Activated CD4-positive, alpha-beta T cell treated with anti-CD3 and anti-CD28 coated beads, Interleukin-2, amount 10 ng/mL, durations not matched to agents 24 days and 14 days (primary cell): ENCODE measurements at regions not wholly inside any gene's neighbourhood (a gene's known extent, or its start where the extent isn't known, plus 50 kb on each side); places are given as distances from the start of the nearest gene placed in this dataset.

ENCODE experiments used
- DNase-seq: peaks from one replicate; pipeline ENCODE4 v3.0.0; 2022
- H3K27ac Mint-ChIP-seq: one replicate; pipeline ENCODE4 v1.8.0; 2022; ENCODE audit warnings: mild to moderate bottlenecking, mixed read lengths
- H3K27me3 Mint-ChIP-seq: one replicate; pipeline ENCODE4 v1.8.0; 2022; ENCODE audit warnings: mixed read lengths
- H3K36me3 Mint-ChIP-seq: one replicate; pipeline ENCODE4 v1.8.0; 2022; ENCODE audit warnings: low read depth, mild to moderate bottlenecking, mixed read lengths
- H3K4me1 Mint-ChIP-seq: one replicate; pipeline ENCODE4 v1.8.0; 2021; ENCODE audit warnings: mixed read lengths
- H3K4me3 Mint-ChIP-seq: one replicate; pipeline ENCODE4 v1.8.0; 2022; ENCODE audit warnings: mild to moderate bottlenecking, moderate library complexity, mixed read lengths
- H3K9me3 Mint-ChIP-seq: one replicate; pipeline ENCODE4 v1.8.0; 2021; ENCODE audit warnings: mixed read lengths
- intact Hi-C: fragments of 100-400 bp; cut with micrococcal nuclease; formaldehyde crosslinking; loops from one replicate; pipeline ENCODE4 v1.15.1; 2023

DNA sequence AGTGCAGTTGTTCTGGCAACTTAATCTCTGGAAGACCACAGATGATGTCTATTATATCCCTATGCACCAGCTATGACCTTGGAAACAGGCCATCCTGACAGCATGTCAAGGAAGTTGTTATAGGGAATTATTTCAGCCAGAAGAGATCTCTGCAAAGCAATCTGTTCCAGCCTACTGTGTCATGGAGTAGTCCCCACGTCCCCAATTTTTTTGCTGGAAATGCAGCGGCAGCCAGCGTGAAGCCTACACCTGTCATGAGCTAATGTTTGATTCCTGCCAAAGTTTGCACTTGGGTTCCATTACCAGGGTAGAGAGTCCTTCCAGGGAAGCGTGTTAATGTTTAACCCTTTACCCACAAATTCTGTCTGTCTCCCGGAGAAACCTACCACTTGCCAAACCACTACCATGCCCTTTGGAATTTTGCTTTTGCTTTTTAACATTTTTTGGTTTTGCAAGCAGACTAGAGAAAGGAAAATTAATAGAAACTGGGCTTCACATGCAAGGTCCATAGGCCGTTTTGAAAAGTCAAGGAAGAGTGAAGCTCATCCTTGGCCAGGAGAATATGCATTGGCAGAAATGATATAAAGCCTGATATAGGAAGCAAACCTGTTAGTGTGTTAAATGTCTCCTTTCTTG, 174.9 kb upstream of the SPRY4 start:
- no peak for DNase-seq
- H3K4me3 Mint-ChIP-seq, result no peak overlapping the region
- H3K36me3 Mint-ChIP-seq, result no peaks in the 10 kb centered on the region
- no peak overlapping the region for H3K27ac Mint-ChIP-seq
- H3K9me3 Mint-ChIP-seq, result peaks cover 7% of the 10 kb centered on the region
- peaks cover 10% of the 10 kb centered on the region for H3K4me1 Mint-ChIP-seq
- H3K27me3 Mint-ChIP-seq, result peaks cover 3% of the 10 kb centered on the region
- intact Hi-C loops, result loop anchor here (10.0 kb wide), 1 partner anchor 325 kb away; no protein-coding TSS in a partner anchor

DNA sequence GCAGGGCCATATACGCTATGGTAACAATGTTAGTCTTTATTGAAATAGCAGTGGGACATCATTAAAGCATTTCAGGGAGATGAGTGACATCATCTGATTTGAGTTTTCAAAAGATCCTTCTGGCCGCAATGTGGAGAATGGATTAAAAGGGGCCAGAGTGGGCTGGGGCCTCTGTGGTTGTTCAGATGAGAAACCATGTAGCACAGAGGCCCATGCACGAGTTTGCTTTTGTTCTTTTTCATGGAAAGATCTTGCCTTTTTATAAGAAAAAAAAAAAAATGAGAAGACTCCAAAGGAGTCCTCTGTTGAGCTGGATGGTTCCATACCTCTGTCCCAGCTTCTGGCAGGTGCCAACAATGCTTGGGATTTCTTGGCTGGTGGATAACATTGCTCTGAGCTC, 173.5 kb upstream of the SPRY4 start:
- no peaks in the 10 kb centered on the region for H3K9me3 Mint-ChIP-seq
- H3K27ac Mint-ChIP-seq, result no peak overlapping the region
- H3K4me1 Mint-ChIP-seq, result no peaks in the 10 kb centered on the region
- intact Hi-C loops, result no loop called here
- DNase-seq, result no peak
- no peaks in the 10 kb centered on the region for H3K36me3 Mint-ChIP-seq
- H3K27me3 Mint-ChIP-seq, result peaks cover 3% of the 10 kb centered on the region
- H3K4me3 Mint-ChIP-seq, result no peak overlapping the region

DNA sequence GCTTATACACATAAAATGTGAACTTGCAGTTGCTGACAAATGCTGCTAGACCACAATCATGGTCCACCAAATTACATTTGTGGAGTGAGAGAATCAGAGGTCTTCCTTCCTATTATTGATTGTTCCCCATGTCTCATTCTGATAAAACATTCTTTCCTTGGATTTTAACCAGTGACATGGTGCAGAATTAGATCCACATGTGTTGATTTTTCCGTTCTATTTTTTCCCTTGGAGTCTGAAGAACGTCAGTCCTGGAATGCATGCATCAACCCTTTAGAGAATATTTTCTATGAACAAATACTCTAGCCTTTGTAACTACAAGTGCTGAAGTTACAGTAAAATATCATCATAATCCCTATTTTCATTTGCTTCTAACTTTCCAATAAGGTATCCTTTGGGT, 170.7 kb upstream of the SPRY4 start:
- DNase-seq, result no peak
- Mint-ChIP-seq H3K36me3 (no peaks in the 10 kb centered on the region), H3K27ac (no peak overlapping the region), H3K4me1 (no peaks in the 10 kb centered on the region), H3K4me3 (no peak overlapping the region), H3K9me3 (no peaks in the 10 kb centered on the region), H3K27me3 (peaks cover 3% of the 10 kb centered on the region)
- intact Hi-C loops, result no loop called here

DNA sequence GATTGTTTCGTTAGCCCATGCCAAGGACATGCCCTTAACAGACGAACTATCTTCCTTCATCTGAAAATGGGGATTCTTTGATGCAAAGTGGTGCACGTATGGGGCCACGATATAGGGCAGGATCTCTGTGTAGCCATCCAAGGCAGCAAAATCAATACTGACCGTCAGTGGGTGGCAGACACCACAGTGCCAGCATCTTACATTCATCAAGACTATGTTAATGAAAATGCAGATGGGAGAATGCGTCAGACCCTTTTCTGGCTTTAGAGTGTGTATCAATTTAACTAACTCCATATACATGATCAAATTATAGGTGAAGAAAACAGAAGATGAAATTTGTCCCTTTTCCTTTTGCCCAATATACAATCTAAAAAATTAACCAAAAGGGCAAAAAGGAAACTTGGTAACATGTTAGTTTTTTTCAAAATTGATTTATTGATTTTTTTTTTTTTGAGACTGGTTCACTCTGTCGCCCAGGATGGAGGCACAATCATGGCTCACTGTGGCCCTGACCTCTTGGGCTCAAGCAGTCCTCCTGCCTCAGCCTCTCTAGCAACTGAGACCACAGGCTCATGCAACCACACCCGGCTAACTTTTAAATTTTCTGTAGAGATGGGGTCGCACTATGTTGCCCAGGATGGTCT, 169.2 kb upstream of the SPRY4 start:
- H3K27ac Mint-ChIP-seq, result no peak overlapping the region
- DNase-seq, result no peak
- H3K36me3 Mint-ChIP-seq, result no peaks in the 10 kb centered on the region
- H3K9me3 Mint-ChIP-seq, result no peaks in the 10 kb centered on the region
- peaks cover 3% of the 10 kb centered on the region for H3K27me3 Mint-ChIP-seq
- no peak overlapping the region for H3K4me3 Mint-ChIP-seq
- intact Hi-C loops, result no loop called here
- no peaks in the 10 kb centered on the region for H3K4me1 Mint-ChIP-seq

DNA sequence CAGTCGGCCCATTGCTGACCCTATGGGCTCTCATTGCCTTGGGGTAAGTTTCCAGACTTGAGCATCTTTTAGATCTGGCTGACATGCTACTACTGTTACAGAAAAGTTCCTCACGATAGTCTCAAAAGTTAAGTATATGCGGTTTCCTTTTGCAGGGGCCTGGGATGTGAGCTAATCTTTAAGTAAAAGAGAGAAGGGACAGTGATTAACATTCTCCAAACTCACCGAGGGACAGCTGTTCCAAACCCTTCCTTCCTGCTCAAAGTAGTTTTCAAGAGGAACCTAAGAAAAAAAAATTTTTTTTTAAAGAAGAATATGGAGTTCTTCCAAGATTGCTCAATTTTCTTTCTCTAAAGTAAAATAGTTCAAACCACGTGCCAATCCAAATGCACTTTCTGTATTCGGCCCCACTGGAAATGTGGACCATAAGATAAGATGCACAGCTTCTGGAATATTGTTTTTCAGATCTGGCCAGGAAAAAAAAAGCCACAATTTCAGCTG, 168.0 kb upstream of the SPRY4 start:
- intact Hi-C loops, result no loop called here
- no peak overlapping the region for H3K27ac Mint-ChIP-seq
- DNase-seq, result no peak
- H3K27me3 Mint-ChIP-seq, result peaks cover 3% of the 10 kb centered on the region
- H3K4me1 Mint-ChIP-seq, result no peaks in the 10 kb centered on the region
- no peaks in the 10 kb centered on the region for H3K36me3 Mint-ChIP-seq
- no peak overlapping the region for H3K4me3 Mint-ChIP-seq
- H3K9me3 Mint-ChIP-seq, result no peaks in the 10 kb centered on the region

DNA sequence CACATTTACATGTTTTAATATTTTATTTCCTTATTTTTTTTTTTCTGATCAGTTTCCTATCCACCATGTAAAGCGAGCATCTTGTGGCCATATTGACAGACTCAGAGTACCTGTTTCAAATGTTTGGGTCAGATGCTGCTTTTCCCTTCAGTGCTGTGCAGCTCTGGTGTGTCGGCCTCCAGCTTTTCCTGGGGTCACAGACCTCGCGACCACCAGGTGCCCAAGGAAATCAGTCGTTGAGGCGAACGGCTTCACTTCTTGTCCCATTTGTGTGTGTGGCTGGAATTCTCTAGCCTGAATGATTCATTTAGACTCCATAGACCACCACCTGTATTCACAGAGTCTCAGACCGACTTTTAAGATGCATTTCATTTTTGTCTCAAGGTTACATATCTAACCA, 166.9 kb upstream of the SPRY4 start:
- no peak for DNase-seq
- Mint-ChIP-seq H3K9me3 (no peaks in the 10 kb centered on the region), H3K4me3 (no peak overlapping the region), H3K36me3 (no peaks in the 10 kb centered on the region), H3K27ac (no peak overlapping the region), H3K4me1 (no peaks in the 10 kb centered on the region), H3K27me3 (peaks cover 3% of the 10 kb centered on the region)
- intact Hi-C loops, result no loop called here

DNA sequence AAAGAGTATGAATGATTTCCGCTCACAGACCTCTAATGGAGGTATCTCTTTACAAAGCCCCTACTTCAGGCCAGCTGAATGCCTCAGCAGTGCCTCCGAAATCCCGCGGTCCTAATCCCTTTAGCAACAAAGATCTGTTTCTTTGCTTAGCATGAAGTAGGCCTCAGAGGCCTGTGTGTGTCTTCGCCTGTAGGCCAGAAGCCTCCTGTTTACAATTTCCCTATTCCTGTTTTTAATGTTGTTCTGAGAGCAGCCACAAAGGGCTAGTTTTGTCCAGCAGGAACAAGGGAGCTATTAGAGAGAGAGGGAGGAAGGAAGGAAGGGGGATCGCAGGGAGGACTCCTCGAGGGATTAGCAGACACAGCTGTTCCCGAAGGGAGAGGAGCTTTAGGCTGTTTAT, 166.4 kb upstream of the SPRY4 start:
- no peaks in the 10 kb centered on the region for H3K36me3 Mint-ChIP-seq
- H3K27me3 Mint-ChIP-seq, result peaks cover 3% of the 10 kb centered on the region
- H3K4me1 Mint-ChIP-seq, result no peaks in the 10 kb centered on the region
- peaks cover 3% of the 10 kb centered on the region for H3K9me3 Mint-ChIP-seq
- H3K27ac Mint-ChIP-seq, result no peak overlapping the region
- DNase-seq, result no peak
- H3K4me3 Mint-ChIP-seq, result no peak overlapping the region
- intact Hi-C loops, result no loop called here

DNA sequence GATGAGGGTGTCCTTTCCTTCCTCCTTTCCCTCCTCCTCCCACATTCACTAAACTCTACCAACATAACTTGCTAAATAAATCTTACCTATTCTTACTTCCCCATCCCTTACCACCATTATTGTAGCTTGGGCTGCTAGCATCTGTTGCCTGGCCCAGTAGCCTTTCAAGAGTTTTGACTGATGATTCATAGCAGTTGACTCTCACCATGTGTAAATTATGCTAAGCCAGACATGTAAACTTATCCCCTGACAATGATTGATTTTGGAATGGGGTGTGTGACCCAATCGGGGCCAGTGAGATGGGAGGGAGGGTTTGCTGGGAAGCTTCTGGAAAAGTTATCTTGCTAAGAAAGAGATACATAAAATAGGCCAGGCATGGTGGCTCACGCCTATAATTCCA, 161.8 kb upstream of the SPRY4 start:
- Mint-ChIP-seq H3K9me3 (peaks cover 15% of the 10 kb centered on the region), H3K27me3 (peaks cover 8% of the 10 kb centered on the region), H3K4me3 (no peak overlapping the region), H3K4me1 (no peaks in the 10 kb centered on the region), H3K36me3 (no peaks in the 10 kb centered on the region), H3K27ac (no peak overlapping the region)
- DNase-seq, result no peak
- intact Hi-C loops, result no loop called here

DNA sequence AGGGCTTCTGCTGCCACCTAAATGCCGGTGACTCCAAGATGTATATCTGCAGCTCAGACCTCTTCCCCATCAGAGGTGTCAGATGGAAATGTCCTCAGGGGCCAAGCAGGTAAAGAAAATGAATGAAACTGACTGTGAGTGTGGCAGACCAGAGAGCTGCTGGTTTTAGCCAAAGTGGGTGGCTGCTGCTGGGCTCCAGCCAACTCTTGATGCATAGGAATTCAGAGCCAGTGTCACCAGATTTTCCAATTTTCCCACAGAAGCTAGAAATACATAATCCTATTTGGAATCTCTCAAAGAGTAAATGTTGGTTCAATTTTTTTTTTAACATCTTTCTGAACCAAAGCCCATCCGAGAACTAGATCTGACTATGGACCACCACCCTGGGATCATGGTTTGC, 161.2 kb upstream of the SPRY4 start:
- no peak for DNase-seq
- H3K36me3 Mint-ChIP-seq, result no peaks in the 10 kb centered on the region
- H3K9me3 Mint-ChIP-seq, result peaks cover 15% of the 10 kb centered on the region
- H3K27me3 Mint-ChIP-seq, result peaks cover 8% of the 10 kb centered on the region
- intact Hi-C loops, result no loop called here
- no peak overlapping the region for H3K4me3 Mint-ChIP-seq
- no peak overlapping the region for H3K27ac Mint-ChIP-seq
- no peaks in the 10 kb centered on the region for H3K4me1 Mint-ChIP-seq

DNA sequence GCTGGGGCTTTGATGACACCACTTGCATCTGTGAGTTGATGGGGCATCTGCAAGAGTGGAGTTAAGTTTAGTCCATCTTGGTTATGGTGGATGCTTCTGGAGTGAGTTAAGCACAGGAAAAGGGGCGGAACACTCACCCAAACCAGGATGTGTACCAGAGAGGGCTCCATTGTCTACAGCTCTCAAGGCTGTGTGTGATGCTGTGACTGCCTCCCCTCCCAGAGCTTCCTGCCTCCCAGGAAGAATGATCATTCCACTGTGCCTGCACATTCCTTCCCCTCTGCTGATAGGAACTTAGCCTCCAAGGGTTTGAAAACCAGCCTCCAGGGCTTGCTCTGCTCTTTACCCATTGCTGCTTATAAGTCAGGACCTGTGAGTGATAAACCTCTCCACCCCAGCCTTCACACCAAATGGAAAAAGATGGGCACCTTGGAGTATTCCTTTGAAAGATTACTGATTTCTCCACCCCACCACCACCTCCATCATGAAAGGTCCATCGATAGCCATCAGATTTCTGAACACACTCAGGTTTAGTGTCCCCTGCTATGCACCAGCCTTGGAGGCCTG, 160.1 kb upstream of the SPRY4 start:
- no peak for DNase-seq
- Mint-ChIP-seq H3K4me1 (no peaks in the 10 kb centered on the region), H3K36me3 (no peaks in the 10 kb centered on the region), H3K27ac (no peak overlapping the region), H3K4me3 (no peak overlapping the region), H3K9me3 (peaks cover 17% of the 10 kb centered on the region), H3K27me3 (peaks cover 8% of the 10 kb centered on the region)
- intact Hi-C loops, result no loop called here

DNA sequence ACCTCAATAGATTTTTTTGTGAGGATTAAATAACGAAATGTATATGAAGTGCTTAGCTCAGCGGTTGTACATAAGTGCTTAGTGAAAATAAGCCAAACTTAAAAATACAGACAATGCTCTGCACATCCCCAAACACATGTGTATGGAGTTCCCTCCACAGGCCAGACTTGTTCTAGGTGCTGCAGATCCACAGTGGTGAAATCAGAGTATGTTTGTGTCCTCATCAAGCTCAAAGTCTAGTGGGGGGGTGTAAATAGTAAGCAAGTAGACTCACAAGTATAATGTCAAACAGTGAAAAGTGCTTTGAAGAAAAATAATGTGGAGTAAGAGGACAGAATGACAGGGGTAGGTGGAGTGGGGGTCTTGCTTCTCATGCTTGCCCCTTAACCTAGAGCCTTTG, 157.4 kb upstream of the SPRY4 start:
- H3K27me3 Mint-ChIP-seq, result peaks cover 8% of the 10 kb centered on the region
- DNase-seq, result no peak
- no peak overlapping the region for H3K4me3 Mint-ChIP-seq
- H3K4me1 Mint-ChIP-seq, result no peaks in the 10 kb centered on the region
- H3K36me3 Mint-ChIP-seq, result no peaks in the 10 kb centered on the region
- intact Hi-C loops, result no loop called here
- no peak overlapping the region for H3K27ac Mint-ChIP-seq
- H3K9me3 Mint-ChIP-seq, result peaks cover 19% of the 10 kb centered on the region

DNA sequence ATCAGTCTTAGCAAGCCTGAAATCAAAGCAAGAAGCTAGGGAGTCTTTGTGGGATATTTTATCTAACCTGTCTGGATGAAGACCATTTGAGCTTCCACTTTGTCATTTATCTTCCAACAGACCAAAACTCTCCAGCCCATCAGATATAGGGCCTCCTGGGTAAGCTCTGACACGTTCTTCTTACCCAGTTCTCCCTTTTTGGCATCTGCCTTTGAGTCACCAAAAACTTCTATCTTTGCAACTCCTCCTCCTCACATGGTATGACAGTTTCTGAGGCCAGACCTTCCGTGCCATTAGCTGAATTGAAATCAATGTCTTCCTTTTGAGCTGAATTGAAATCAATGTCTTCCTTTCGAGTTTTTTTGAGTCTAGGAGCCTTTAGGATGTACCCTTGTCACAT, 156.6 kb upstream of the SPRY4 start:
- H3K4me3 Mint-ChIP-seq, result no peak overlapping the region
- H3K27me3 Mint-ChIP-seq, result peaks cover 8% of the 10 kb centered on the region

DNA sequence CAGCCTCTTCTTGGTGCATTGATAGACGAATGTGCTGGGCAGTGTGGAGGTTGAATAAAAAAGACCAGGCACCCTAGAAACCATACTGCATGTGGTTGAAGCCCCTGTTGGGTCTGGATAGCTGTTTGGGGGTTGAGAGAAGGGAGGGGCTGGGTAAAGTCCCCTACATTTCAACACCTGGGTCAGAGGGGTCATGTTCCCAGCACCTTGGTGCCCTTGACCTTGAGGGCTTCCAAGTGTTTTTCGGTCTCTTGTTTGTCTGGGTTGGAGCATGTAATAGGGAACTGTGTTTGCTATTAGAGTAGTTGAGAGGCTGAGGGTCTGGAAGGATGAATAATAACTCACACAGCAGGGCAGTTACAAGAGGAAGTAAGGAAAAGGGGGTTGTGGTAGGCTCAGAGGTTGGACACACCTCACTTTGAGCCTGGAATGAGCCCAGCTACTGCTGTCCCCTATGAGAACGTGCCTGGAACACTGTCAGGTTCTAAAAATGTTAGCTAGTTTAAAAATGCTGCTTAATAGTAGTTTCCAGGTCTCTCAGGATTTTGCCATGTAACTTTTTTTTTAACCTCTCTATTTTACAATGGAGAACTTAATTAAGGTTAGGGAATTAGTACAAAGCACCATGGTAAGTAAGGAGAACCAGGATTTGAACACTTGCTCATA, 155.2 kb upstream of the SPRY4 start:
- Mint-ChIP-seq H3K4me3 (no peak overlapping the region), H3K27me3 (no peaks in the 10 kb centered on the region), H3K36me3 (no peaks in the 10 kb centered on the region), H3K9me3 (peaks cover 4% of the 10 kb centered on the region), H3K27ac (no peak overlapping the region), H3K4me1 (no peaks in the 10 kb centered on the region)
- no peak for DNase-seq
- intact Hi-C loops, result no loop called here

More for the DNA sequence above, 156.6 kb upstream of the SPRY4 start:
- Mint-ChIP-seq H3K36me3 (no peaks in the 10 kb centered on the region), H3K9me3 (peaks cover 17% of the 10 kb centered on the region), H3K27ac (no peak overlapping the region), H3K4me1 (no peaks in the 10 kb centered on the region)
- intact Hi-C loops, result no loop called here
- no peak for DNase-seq

DNA sequence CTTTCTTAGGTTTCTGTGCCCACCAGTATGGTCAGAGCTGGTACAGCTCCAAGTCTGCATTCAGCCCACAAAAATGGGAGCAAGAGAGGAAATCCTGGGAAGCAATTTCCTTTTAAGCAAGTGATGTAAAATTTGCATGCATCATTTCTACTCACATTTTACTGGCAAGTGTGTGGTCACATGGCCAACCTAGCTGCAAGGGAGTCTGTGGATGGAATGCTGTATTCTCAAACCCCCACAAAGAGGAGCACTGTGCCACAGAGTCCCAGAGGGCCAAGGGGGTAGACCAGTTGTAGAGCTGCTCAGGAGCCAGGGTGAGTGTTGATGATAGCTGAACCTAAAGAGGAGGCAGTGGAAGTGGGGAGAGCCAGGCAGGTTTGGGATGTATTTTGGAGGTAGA, 154.3 kb upstream of the SPRY4 start:
- Mint-ChIP-seq H3K27ac (no peak overlapping the region), H3K9me3 (peaks cover 4% of the 10 kb centered on the region), H3K36me3 (no peaks in the 10 kb centered on the region), H3K27me3 (no peaks in the 10 kb centered on the region), H3K4me3 (no peak overlapping the region), H3K4me1 (no peaks in the 10 kb centered on the region)
- intact Hi-C loops, result no loop called here
- DNase-seq, result no peak
